ENCODE measurements at regions not wholly inside any gene's neighbourhood (a gene's known extent, or its start where the extent isn't known, plus 50 kb on each side); places are given as distances from the start of the nearest gene placed in this dataset.

DNA sequence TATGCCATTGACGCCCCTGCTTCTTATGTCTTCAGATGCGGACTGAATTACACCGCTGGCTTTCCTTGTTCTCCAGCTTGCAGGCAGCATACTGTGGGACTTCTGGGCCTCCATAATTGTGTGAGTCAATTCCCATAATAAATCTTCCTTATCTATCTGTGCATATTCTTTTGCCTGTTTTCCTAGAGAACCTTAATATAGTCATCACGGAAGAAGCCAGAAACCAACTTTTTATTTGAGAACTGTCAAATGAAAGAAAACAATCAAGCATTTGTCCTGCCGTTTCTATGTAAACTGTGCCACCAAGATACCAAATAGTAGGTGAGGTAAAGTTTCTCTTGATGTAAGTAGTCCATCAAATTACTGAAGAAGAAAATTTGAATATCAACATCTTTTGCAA is 51.8 kb upstream of the B3GALNT1 start:
- Histone ChIP-seq H3K4me3 (no peak overlapping the region), H3K27me3 (no peaks in the 10 kb centered on the region), H3K9me3 (peaks cover 2% of the 10 kb centered on the region; the same call in 1 of the 2 replicates), H3K36me3 (no peaks in the 10 kb centered on the region)
- no peak for DNase-seq

DNA sequence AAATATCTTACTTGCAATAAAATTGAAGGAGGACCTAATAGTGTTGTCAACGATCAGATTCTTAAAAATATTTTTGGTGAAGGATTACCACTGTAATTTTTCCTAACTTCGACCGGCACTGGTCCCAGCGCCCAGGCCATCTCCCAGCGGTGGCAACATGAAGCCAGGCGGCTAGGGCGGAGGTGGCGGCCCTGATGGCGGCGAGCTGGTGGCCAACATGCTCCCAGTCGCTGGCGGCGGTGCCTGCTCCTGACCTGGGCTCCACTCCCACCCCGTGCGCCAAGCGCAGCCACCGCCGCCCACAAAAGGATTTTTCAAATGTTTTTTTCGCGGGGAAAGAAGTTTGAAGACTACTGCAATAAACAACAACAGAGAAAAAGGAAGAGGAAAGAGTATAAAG is 56.5 kb upstream of the B3GALNT1 start:
- H3K27me3 ChIP-seq, result no peaks in the 10 kb centered on the region
- H3K9me3 ChIP-seq, result peaks cover 9% of the 10 kb centered on the region
- no peak for DNase-seq

DNA sequence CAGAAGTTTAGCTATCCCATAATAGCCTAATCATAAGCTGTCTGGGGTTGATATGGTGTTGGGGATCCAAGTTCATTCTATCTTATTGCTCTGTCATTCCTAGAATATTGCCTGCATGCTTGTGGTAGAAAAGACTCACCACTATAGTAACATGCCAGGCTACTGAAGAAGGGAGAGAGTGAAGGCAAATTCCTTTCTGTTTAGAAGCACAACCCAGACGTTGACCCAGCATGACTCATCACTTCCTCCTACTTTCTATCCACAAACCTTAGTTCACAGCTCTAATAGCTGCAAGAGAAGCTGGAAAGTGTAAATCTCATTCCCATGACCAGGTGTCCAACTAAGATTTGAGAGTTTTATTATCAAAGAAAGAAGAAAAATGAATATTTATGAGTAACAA is 57.8 kb upstream of the NMD3 start:
- Histone ChIP-seq H3K27me3 (no peaks in the 10 kb centered on the region), H3K4me3 (no peak overlapping the region), H3K9me3 (peaks cover 9% of the 10 kb centered on the region), H3K36me3 (no peaks in the 10 kb centered on the region)
- peak; percentile 86 for DNase-seq

More for the DNA sequence above, 56.5 kb upstream of the B3GALNT1 start:
- Histone ChIP-seq H3K36me3 (no peaks in the 10 kb centered on the region), H3K4me3 (no peak overlapping the region)

DNA sequence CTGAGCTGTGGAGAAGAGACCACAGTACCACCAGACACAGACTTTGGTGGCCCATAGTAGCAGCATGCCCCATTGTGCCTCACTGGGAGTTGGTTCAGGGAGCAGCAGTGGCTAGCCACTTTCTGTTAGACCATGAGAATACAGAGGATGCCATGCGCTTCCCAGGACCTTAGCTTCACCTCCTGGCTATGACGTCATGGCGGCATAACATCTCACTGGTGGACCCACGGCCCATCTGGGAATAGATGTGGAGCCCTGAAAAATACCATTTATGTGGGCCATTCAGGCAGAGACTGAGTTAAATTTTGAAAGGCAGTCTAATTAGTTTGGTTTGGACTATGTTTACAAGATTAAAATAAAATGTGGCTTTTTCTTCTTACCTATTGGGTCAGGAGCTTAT is 55.1 kb upstream of the NMD3 start:
- Histone ChIP-seq H3K4me3 (no peak overlapping the region), H3K36me3 (no peaks in the 10 kb centered on the region), H3K9me3 (peaks cover 9% of the 10 kb centered on the region), H3K27me3 (no peaks in the 10 kb centered on the region)
- DNase-seq, result no peak

DNA sequence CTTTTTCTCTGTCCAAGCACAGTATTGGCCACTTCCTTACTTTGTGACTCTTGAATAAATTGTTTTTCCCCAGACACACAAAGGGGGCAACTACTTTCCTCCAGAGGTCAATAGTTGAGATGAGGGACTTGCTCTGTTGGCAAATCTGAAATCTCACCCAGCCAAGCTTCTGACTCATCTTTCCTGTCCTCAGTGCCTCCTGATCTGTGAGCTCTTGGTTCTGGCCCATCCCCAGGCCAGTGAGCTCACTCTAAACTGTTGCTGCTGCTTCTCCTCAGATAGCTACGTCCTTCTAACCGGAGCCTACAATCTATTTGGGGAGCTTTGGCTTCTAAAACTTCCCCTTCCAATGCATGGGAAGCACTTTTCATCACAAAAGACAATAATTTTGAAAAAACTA is 50.0 kb upstream of the NMD3 start:
- no peaks in the 10 kb centered on the region for H3K27me3 ChIP-seq
- DNase-seq, result peak; percentile 98
- 0 out of 2 replicates have a peak, but pooled peaks cover 2% of the 10 kb centered on the region for H3K9me3 ChIP-seq
- no peak overlapping the region for H3K4me3 ChIP-seq
- H3K36me3 ChIP-seq, result no peaks in the 10 kb centered on the region

Data from MG63 (cell line).